Sigmoid colon (tissue), 6 donors: ENCODE measurements at regions not wholly inside any gene's neighbourhood (a gene's known extent, or its start where the extent isn't known, plus 50 kb on each side); places are given as distances from the start of the nearest gene placed in this dataset.
A peak's percentile ranks its signal among the peaks of the same experiment; 100 is the strongest.

ENCODE experiments used
- DNase-seq: peaks from one replicate; pipeline ENCODE4 v3.0.0-alpha.2; 2019
- H3K27ac ChIP-seq, 4 donors: fragments of 200-600 bp; sonication (generic); one replicate each; pipeline ENCODE4 v1.5.1; 2016 to 2019; ENCODE audit warnings: mild to moderate bottlenecking in 1 of 4
- H3K27me3 ChIP-seq, 3 donors: fragments of 200-600 bp; sonication (generic); one replicate each; pipeline ENCODE4 v1.5.1; 2019; ENCODE audit warnings: mild to moderate bottlenecking in 1 of 3
- H3K36me3 ChIP-seq, 4 donors: fragments of 200-600 bp; sonication (generic); one replicate each; pipeline ENCODE4 v1.5.1; 2016 to 2019
- H3K4me1 ChIP-seq, 4 donors: fragments of 200-600 bp; sonication (generic); one replicate each; pipeline ENCODE4 v1.5.1; 2017 to 2019
- H3K4me3 ChIP-seq, 4 donors: fragments of 200-600 bp; sonication (generic); one replicate each; pipeline ENCODE4 v1.5.1; 2017 to 2019; ENCODE audit warnings: mild to moderate bottlenecking in 2 of 4, moderate library complexity in 1 of 4
- H3K9me3 ChIP-seq, 4 donors: fragments of 200-600 bp in 3 of 4; sonication (generic) in 3 of 4; one replicate each; pipeline versions ENCODE4 v1.5.1 to v1.6.1; 2013 to 2019
- EP300 ChIP-seq, 4 donors: sonication (generic); formaldehyde crosslinking; IDR thresholded peaks; one replicate each; pipeline ENCODE4 v1.6.1; 2017; ENCODE audit warnings: antibody characterized with exemption in 4 of 4
- POLR2A ChIP-seq, 2 donors: fragments of 450-650 bp; IDR thresholded peaks; one replicate each; pipeline ENCODE4 v1.6.1; 2016; ENCODE audit warnings: antibody characterized with exemption in 2 of 2, mild to moderate bottlenecking in 2 of 2, moderate library complexity in 2 of 2
- POLR2AphosphoS5 ChIP-seq, 4 donors: sonication (generic); formaldehyde crosslinking; IDR thresholded peaks; one replicate each; pipeline ENCODE4 v1.6.1; 2017; ENCODE audit warnings: antibody characterized with exemption in 4 of 4
- WGBS, 2 donors: extraction: QIAGEN DNeasy Blood & Tissue Kit; methylation state at CpG; one replicate each; pipeline ENCODE4 v1.1.7; 2013; 5-methylcytosine and 5-hydroxymethylcytosine counted together
- intact Hi-C: fragments of 100-400 bp; cut with DNase I; formaldehyde crosslinking; loops from one replicate; pipeline ENCODE4 v1.15.1; 2023
- TF ChIP-seq, protein P1 (sequence below), 4 experiments: fragments of 450-650 bp in 3 of 4; fragments of 200-600 bp in 1 of 4; IDR thresholded peaks; one replicate each; pipeline ENCODE4 v1.5.1; 2016 to 2019; ENCODE audit warnings: antibody characterized with exemption in 4 of 4, mild to moderate bottlenecking in 3 of 4, moderate library complexity in 2 of 4
- donor health status: healthy with polysubstance abuse.
- donor health status: healthy.

DNA sequence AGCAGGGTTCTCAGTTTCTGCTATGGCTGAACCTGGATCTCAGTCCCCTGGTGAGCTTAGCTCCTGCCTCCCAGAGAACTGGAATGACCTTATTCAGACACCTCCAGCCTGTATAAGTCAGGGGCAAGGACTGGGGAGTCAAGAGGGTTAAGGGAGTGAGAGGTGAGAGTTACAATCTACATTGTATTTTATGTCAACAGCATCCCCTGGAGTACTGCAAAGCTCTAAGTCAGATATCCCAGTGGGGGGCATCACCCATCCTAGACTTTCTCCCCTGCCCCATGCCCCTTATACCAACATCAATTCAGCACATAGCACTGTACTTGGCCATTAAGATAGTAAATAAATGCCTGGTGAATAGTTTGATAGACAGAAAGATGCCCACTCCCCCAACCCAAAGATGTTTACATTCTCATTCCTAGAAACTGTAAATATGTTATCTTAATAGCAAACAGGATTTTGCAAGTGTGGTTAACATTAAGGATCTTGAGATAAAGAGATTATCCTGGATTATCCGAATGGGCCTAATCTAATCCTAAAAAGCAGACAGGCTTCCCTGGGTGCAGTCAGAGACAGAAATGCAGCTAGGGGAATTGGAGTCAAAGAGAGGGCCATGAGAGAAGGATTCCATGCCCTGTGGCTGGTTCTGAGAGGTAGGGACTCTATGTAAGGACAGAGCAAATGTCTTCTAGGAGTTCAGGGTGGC, 132.3 kb upstream of the RASGRP1 start:
- no peak for DNase-seq
- TF ChIP-seq EP300 (IDR thresholded peaks at IDR 0.05) (no peak), POLR2A (IDR thresholded peaks at IDR 0.05) (no peak), POLR2AphosphoS5 (IDR thresholded peaks at IDR 0.05) (no peak)
- TF ChIP-seq, protein P1, sequence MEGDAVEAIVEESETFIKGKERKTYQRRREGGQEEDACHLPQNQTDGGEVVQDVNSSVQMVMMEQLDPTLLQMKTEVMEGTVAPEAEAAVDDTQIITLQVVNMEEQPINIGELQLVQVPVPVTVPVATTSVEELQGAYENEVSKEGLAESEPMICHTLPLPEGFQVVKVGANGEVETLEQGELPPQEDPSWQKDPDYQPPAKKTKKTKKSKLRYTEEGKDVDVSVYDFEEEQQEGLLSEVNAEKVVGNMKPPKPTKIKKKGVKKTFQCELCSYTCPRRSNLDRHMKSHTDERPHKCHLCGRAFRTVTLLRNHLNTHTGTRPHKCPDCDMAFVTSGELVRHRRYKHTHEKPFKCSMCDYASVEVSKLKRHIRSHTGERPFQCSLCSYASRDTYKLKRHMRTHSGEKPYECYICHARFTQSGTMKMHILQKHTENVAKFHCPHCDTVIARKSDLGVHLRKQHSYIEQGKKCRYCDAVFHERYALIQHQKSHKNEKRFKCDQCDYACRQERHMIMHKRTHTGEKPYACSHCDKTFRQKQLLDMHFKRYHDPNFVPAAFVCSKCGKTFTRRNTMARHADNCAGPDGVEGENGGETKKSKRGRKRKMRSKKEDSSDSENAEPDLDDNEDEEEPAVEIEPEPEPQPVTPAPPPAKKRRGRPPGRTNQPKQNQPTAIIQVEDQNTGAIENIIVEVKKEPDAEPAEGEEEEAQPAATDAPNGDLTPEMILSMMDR (IDR thresholded peaks at IDR 0.05), result no peak
- intact Hi-C loops, result no loop called here
- Histone ChIP-seq H3K27me3 (no peaks in the 10 kb centered on the region), H3K36me3 (no peaks in the 10 kb centered on the region), H3K4me1 (no peaks in the 10 kb centered on the region), H3K4me3 (no peak overlapping the region), H3K27ac (no peak overlapping the region), H3K9me3 (no peaks in the 10 kb centered on the region)
- 61 to 66% methylated on average over 1 of the region's 1 CpG for WGBS, 2 donors

DNA sequence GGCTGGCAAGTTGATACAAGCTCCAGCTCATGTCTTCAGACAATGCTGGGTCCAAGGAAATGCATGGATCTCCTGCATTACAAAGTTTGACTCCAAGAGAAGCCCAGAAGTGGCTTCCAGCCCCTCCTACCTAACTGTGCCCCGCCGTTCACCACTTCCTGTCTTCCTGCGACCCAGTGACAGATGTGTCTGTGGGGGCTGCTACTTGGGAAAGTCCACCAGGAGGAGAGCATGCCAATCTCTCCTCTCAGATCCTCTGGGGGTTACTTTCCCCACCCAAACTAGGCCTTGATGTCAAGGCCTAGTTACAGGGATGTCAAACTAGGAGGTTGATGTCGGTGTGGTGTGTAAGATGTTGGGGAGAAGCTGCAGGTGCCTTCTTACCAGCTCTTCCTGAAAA, 133.6 kb upstream of the RASGRP1 start:
- 48 to 83% methylated on average over 4 of the region's 4 CpGs for WGBS, 2 donors
- Histone ChIP-seq H3K27ac (no peak overlapping the region), H3K27me3 (no peaks in the 10 kb centered on the region), H3K4me3 (no peak overlapping the region), H3K4me1 (no peaks in the 10 kb centered on the region), H3K36me3 (no peaks in the 10 kb centered on the region), H3K9me3 (no peaks in the 10 kb centered on the region)
- DNase-seq, result no peak
- TF ChIP-seq, protein P1 (IDR thresholded peaks at IDR 0.05), result no peak
- TF ChIP-seq POLR2AphosphoS5 (IDR thresholded peaks at IDR 0.05), result no peak
- TF ChIP-seq POLR2A (IDR thresholded peaks at IDR 0.05), result no peak
- no peak for TF ChIP-seq EP300 (IDR thresholded peaks at IDR 0.05)
- intact Hi-C loops, result no loop called here

DNA sequence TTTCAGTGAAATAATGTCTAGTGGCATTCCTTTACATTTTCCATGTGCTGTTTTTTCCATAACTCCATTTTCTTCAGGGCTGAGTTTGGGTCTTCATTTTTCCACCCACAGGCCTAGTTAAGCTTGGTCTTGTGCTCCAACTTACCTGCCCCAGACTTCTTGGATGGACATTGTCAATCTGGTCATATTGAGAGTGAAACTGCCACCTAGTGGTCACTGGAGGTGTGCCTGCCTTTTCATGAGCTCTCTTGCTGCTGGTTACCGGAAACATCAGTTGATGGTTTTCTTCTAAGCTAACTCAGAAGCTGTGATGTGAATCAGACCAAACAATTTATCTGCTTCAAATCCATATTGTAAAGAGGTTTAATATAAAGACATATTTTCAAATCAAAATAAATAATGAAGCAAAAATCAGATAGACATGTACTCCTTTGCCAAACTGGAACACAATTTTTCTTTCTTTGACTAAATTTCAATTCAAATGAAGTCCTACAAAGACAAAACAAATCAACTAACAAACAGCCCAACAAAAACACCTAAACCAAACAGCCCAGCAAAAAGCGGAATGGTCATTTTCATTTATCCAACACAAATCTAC, 135.1 kb upstream of the RASGRP1 start:
- Histone ChIP-seq H3K27me3 (no peaks in the 10 kb centered on the region), H3K4me1 (no peaks in the 10 kb centered on the region), H3K9me3 (no peaks in the 10 kb centered on the region), H3K4me3 (no peak overlapping the region), H3K36me3 (no peaks in the 10 kb centered on the region), H3K27ac (no peak overlapping the region)
- TF ChIP-seq, protein P1 (IDR thresholded peaks at IDR 0.05), result peak; percentile 43 to 83 (median 53)
- TF ChIP-seq EP300 (IDR thresholded peaks at IDR 0.05), result no peak
- no peak for DNase-seq
- WGBS, 2 donors, result 64 to 67% methylated on average over 2 of the region's 2 CpGs
- intact Hi-C loops, result no loop called here

DNA sequence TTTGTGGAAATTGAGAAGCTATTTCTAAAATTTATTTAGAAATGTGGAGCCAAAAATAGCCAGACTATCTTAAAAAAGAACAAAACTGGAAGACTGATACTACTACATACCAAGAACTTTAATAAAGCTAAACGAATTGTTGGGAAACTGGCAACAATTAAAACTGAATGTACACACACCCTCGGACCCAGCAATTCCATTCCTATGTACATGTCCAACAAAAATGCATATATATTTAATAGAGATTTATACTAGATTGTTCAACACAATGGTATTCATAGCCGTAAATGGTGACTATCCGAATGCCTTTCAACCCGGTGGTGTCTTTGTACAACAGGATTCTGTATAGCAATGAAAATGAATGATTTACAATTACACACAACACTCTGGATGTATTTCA, 136.5 kb upstream of the RASGRP1 start:
- Histone ChIP-seq H3K9me3 (no peaks in the 10 kb centered on the region), H3K27ac (no peak overlapping the region), H3K4me3 (no peak overlapping the region), H3K4me1 (no peaks in the 10 kb centered on the region), H3K27me3 (no peaks in the 10 kb centered on the region), H3K36me3 (no peaks in the 10 kb centered on the region)
- 43 to 74% methylated on average over 5 of the region's 5 CpGs for WGBS, 2 donors
- no peak for TF ChIP-seq EP300 (IDR thresholded peaks at IDR 0.05)
- TF ChIP-seq POLR2AphosphoS5 (IDR thresholded peaks at IDR 0.05), result no peak
- TF ChIP-seq, protein P1 (IDR thresholded peaks at IDR 0.05), result no peak
- TF ChIP-seq POLR2A (IDR thresholded peaks at IDR 0.05), result no peak
- intact Hi-C loops, result no loop called here
- DNase-seq, result no peak
